Stimulated activated CD4-positive, alpha-beta T cell treated with anti-CD3 and anti-CD28 coated beads, Interleukin-15, amount 100 ng/mL, for 1 hour (primary cell): ENCODE measurements at regions not wholly inside any gene's neighbourhood (a gene's known extent, or its start where the extent isn't known, plus 50 kb on each side); places are given as distances from the start of the nearest gene placed in this dataset.

Experiments
- DNase-seq, 2 donors: peaks; one replicate each; pipeline ENCODE4 v3.0.0-alpha.2; 2020; ENCODE audit warnings: low read depth in 1 of 2, low spot score in 1 of 2

DNA sequence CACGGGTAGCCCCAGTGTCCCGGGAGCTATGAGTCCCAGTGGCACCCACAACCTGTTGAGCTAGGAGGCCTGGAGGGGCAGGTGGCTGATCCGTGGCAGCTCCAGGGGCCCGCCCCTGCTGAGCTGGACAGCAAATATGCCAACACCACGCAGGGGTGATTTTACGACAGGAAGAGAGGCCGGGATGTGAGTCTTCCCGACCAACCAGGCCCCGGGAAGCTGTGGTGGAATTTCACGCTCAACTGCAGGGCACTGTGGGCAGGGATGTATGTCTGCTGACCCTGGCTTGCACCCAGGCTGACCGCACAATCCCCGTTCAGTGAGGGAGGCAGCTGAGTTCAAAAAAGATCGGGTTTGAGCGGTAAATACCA, 183.9 kb downstream of the ERMARD start:
- no peak for DNase-seq

DNA sequence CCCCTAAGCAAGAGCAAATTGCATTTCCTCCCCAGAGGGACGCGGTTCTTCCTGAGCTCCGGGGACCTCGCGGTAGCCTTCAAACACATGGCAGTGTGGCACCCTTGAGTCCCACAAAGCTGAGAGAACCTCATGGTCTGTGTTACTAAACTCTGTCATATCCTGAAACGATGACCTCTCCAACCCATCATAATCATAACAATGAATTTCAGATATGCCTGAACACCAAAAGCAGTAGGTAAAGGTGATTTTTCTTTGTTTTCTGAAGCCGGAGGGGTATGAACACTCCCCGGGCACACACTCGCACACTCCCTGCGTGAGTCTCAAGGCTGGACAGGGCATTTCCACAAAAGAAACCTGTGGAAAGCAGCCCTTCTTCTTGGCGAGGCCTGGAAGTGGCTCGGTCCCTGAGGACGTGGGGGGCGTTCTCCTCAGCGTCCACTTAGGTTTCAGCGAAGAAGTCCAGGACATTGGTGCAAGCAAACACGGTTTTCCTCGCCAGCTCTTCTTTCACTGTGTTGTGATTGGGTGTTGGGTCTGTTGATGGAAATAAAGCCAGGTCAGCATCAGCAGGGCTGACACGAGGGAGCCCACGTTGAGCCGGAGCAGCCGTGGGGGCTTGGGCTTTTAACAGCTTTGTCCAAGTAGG, 183.4 kb downstream of the ERMARD start:
- no peak for DNase-seq

DNA sequence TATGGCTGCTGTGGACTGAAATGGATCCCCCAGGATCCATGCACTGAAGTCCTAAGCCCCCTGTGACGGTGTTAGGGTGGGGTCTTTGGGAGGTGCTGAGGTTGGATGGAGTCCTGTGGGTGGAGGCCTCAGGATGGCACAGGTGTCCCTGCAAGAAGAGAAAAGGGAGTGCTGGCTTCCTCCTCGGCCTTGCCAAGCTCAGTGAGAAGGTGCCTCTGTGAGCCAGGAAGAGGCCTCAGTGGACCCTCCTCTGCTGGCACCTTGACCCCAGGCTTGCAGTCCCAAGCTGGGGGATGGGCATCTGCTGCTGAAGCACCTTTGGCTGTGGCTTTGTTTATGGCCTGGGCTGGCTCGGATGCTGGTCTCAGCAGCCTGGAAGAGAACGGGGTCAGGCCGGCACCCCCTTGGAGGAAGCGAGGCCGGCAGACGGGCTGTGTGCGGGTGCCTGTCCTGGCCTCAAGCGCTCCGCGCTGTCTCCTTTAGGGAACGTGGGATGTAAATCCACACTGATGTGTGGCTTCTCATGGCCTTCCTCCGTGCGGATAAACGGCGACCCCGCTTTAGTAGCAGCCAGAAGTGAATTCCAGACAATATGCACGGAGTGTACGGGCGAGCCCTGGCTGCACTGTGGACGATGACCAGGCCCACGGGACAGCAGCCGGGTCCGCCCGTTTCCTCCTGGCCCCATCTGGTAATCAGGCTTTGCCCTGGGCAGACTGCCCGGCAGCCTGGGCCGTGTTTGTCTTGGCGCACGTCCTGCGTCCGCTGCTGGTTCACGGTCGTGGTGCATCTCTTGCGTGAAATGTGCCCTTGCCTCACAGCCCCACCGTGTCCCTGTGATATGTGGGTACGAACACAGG, 182.6 kb downstream of the ERMARD start:
- no peak for DNase-seq

DNA sequence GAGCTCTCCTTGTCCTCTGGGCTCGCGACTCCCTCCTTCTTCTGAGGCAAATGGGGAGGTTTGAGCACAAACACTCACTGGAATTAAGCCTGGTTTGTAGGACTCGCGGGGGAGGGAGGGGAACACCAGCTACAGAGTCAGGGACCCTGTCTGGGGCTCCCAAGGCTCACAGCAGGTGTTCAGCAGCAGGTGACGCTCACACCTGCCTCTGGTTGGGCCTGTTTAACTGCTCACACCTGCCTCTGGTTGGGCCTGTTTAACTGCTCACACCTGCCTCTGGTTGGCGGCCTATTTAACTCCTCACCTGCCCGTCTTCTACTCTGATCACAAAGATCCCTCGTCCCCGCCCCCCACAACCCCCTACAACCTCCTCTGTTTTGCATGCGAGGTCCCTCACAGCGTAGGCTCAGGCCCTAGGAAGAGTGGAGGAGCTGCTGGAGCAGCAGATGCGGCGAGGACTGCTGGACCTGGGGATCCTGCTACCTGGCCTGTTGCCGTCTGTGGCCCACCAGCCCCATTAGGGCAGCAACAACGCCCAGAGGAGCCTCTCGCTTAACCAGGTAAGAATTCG, 181.9 kb downstream of the ERMARD start:
- no peak for DNase-seq

DNA sequence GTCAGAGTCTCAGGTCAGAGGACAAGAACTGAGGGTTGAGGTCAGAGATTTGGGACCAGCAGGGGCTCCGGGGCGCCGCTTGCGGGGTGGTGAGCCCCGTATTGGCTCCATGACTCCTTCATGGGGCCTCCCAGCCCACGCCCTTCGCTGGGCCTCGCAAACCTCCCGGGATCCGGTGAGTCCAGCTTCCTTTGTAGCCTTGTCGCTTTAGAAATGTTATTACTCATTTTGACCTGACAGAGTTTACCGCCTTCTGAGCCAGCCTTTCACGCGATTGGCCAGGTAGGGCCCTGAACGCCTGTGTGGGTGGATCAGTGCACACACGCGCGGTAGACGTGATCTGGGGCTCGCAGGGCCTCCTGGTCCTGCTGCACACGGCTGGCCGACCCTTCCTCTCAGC, 181.1 kb downstream of the ERMARD start:
- DNase-seq: no peak

DNA sequence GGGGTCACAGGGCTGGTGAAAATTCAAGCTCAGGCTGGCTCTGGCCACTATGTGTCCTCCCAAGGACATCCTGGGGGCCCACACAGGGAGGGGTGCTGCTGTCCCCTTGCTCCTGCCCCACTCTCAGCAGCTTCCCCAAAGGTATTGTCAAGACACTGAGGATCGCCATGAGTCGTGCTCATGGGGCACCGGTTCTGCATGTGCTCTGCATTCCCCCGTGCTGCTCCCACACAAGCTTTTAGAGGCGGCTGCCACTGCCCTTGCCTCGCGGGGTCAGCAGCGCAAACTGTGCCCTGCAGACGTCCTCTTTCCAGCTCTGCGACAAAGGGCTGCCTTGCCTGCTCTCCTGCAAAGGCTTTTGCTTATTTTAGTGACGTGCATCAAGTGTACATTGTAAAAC, 179.8 kb downstream of the ERMARD start:
- no peak for DNase-seq

DNA sequence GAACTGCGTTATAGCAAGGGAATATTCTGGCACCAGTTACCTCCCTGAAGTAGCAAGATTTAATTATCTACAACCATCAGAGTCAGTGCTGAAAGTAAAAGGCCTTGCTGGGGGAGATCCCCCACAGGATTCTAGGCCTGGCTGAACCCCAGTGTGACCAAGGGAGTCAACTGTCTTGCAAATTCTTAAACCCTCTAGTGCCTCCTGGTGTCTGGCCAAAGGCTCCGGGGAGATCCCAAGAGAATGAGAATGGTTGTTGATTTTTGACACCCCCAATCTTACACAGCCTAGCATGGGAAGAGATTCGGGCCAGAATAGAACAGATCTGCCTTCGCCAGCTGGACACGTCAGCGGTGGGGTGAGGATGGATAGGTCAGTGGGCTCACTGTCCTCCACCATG, 179.4 kb downstream of the ERMARD start:
- no peak for DNase-seq

DNA sequence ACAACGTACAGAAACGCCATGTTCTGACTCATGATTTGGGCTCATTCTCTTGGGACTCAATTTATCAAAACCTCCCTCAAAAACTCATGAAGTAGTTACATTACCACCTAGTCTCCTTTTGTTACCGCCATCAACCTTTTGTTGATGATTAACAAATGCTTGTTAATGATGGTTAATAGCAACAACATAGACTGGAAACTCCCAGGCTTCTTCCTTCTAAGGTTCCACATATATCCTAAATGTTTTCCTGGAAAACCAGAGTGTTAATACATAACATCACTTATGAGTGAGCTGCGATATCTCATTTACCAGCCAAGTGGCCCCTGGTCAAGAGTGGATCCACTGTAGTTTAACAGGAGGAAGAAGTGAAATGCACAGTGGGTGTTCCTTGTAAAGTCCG, 176.3 kb downstream of the ERMARD start:
- DNase-seq: no peak

DNA sequence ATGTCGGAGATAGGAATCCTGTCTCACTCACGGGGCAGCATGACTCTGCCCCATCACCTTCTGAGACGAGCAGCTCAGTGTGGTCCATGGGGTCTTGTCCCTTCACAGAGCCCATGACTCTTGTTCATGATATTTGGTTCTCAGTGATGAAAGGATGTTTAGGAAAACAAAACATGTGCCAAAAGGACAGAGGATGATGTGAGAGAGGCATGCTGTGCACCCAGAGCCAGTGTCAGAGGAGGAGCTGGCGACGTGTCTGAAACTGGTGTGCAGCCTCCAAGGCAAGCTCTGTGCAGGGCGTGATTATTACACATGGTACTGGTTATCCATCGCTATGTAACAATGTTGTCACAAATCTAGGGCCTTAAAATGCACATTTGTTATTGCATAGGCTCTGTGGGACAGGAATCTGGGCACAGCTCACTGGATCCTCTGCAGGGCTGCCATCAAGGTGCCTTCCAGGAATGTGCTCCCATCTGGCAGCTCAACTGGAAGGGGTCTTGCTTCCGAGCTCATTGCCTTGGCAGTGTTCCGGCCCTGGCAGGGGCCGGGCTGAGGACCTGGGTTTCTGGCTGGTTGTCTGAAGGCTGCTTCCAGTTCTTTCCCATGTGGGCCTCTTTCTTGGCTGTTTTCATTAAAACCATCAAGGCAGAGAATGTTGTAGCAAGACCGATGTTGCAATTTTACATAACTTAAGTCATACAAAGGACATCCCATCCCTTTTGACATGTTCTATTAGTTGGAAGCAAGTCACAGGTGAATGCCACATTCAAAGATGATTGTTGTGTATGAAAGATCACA, 175.4 kb downstream of the ERMARD start:
- no peak for DNase-seq

DNA sequence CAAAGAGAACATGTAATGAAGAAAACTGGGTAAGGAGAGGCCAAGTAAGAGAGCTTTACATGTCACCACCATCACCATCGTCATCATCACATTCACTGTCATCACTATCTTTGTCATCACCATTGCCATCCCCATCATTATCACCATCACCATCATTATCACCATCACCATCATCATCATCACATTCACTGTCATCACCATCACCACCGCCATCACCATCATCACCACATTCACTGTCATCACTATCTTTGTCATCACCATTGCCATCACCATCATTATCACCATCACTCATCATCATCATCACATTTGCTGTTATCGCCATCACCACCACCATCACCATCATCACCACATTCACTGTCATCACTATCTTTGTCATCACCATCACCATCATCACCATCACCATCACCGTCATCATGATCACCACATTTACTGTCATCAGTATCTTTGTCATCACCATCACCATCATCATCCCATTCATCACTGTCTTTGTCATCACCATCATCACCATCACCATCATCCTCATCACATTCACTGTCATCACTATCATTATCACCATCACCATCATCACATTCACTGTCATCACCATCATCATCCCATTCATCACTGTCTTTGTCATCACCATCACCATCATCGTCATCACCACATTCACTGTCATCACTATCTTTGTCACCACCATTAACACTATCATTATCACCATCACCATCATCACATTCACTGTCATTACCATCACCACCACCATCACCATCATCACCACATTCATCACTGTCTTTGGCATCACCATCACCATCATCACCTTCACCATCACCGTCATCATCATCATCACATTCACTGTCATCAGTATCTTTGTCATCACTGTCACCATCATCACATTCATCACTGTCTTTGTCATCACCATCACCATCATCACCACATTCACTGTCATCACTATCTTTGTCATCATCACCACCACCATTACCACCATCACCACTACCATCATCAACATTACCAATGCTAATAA, 172.3 kb downstream of the ERMARD start:
- DNase-seq: no peak

DNA sequence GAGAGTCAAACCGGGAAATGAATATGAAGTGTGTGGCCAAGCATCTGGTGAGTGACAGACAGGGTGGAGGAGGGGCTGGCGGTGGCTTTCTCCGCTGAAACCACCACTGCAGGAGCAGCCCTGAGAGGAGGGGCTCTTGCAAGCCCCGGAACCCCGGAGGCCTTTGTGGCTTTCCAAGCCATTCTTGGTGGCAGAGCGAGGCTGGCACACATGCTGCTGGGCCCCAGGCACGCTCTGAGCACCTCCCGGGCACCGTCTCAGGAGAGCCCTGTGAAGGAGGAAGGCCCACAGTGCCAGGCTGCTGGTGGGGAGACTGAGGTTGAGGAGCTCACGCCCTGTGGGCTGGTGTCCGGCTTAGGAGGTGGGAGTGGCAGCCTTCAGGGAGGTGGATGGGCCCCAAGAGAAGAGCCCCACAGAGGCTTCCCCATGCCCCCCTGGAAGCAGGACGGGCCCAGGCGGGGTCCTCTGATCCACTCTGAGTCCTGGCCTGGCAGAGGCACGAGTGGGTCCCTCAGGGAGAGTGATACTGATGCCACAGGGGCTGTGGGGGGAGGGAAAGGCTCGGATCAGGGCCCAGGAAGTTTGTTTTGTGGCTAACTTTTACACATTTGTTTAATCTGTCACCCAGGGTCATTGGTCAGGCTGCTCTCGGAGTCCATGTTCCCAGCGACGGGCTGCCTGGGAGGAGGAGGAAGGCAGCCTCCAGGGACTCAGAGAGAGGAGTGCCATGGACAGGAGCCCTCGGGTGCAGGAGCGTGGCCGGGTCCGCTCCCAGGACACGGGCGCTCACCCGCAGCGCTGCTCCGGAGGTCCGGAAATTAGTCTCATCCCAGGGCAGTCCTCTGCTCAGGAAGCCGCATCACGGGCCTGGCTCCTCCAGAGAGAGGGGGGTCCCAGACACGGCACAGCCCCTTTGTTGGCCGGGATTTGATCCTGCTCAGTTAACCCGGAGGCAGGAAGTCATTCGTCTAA, 170.7 kb downstream of the ERMARD start:
- no peak for DNase-seq

DNA sequence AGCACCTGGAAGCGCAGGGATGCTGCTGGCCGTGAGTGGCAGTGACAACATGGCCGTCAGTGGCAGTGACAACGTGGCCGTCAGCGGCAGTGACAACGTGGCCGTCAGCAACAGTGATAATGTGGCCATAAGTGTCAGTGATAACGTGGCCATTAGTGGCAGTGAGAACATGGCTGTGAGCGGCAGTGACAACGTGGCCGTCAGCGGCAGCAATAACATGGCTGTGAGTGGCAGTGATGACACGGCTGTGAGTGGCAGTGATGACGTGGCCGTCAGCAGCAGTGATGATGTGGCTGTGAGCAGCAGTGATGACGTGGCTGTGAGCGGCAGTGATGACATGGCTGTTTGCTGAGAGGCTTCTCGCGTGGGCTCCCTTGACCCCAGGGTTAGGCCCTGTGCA, 169.8 kb downstream of the ERMARD start:
- no peak for DNase-seq

DNA sequence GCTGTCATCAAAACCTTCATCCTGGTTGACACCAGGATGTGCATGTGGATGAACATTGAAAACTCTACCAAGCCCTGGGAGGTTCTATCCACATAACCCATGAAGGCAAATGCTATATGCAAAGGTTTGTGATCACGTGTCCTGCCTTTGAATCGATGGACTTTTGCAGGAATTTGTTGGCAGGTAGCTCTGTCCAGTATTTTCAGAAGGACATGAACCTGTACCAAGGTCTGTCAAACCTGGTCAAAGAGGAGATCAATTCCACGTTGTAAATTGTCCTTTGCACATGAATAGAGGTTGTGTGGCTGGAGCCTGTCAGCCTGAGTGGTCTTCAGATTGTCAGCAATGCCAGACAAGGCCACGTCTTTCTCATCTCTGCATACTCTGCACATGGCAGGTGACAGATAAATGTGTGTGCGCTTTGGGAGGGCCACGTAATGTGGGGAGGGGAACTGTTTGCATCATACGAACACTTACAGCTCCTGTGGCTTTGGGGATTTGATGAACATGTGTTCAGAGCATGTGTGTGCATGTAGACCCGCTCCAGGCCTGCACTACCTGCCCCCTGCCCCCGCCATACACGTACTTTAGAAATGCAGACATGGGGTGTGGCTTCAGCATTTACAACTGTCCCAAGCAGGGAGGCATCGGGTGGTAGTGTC, 169.1 kb downstream of the ERMARD start:
- no peak for DNase-seq

DNA sequence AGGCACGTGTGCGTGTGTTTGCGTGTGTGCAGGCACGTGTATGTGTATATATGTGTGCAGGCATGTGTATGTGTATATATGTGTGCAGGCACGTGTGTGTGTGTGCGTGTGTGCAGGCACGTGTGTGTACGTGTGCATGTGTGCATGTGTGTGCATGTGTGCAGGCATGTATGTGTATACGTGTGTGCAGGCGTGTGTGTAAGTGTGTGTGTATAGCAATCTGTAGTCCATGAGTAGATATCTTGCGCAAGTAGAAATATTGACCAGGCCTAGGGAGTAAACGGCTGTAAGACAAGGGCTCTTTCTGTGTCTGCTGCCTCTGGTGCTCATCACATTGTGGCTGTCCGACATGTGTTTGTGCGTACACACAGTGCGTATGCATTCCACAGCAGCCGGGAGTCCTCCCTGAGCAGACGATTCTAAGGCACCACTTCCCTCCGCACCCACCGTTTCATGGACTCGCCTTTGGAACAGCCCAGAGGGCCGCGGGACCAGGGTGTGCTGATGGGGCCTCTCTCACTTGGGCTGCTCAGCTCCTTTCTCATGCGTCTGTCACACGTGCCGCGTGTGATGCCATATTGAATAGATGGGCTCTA, 167.6 kb downstream of the ERMARD start:
- DNase-seq: no peak

DNA sequence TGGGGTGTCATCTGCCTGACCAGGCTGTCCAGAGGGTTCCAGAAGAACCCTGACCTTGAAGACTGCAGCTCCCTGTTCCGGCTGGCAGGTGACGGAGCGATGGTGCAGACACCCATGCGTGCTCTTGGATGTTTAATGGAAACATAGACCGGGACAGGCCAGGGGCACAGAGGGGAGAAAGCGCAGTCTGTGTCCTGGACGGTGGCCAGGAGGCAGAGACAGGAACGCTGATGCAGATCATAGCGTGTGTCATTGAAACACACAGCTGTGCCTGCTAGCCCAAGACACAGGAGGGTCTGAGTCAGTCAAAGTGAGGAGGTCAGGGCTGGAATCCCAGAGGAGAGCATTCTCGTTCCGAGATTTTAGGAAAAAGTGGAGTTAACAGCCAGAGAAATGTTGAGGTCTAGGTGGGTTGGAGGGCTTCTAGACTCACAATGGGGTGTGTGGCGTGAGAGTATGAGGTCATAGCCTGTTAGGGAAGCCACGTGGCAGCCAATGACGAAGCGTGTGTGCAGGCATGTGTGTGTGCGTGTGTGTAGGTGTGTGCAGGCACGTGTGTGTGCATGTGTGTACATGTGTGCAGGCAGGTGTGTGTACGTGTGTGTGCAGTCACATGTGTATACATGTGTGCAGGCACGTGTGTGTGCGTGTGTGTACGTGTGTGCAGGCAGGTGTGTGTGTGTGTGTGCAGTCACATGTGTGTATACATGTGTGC, 167.0 kb downstream of the ERMARD start:
- DNase-seq: no peak

DNA sequence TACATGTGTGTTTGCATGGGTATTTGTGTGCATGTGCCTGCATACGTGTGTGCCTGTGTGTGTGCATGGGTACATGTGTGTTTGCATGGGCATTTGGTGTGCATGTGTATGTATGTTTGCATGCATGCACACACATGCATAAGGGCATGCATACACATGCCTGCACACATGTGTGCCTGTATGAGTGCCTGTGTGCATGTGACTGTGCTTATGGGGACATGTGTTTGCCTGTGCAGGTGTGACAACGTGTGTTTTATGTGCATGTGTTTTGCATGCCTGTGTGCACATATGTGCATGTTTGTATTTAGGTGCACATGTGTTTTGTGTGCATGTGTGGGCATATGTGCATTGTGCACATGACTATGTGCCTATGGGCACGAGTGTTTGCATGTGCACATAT, 165.7 kb downstream of the ERMARD start:
- no peak for DNase-seq

DNA sequence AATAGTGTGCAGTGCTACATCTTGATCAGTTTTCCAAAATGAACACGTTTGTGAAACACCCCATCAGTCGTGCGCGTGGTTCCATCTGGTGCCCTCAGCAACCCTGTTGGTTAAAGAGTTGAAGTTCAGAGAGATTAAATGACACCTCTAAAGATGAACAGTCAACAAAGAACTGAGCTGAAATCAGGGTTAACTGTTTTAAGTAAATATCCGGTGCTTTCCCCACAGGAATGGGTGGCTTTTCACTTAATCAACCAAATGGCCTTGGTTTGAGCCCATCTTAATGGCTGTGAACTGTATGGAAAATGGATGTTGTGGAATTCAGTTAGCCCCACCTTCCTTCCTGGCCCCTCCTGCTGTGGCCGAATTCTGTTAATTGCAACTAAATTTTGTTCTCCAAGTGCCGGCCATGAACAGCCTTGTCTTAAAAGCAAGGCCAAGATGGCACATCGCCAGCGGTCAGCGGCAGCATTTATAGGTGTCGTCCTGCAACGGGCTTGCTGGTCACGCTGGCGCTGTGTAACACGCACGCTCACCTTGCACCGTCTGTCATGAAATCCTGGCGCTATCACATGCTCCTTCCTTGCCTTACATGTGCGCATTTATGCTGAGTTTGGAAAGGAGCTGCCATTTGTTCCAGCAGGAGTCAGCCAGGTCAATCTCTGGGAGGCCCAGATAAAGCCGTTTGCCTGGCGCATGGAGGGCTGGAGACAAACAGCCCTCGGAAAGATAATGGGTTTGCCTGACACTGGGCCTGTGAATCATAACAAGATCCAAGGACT, 164.5 kb downstream of the ERMARD start:
- no peak for DNase-seq
